ENCODE measurements at regions not wholly inside any gene's neighbourhood (a gene's known extent, or its start where the extent isn't known, plus 50 kb on each side); places are given as distances from the start of the nearest gene placed in this dataset.

GRCh38 chr20:17138237-17138636, 88.6 kb upstream of the PCSK2 start:
- Histone ChIP-seq H3K27ac (ENCODE audit: low read depth, low read length) (no peak overlapping the region), H3K27me3 (ENCODE audit: control insufficient read depth, insufficient read depth, low read length) (no peaks in the 10 kb centered on the region), H3K9me3 (ENCODE audit: control insufficient read depth, insufficient read depth, low read length) (peaks cover 11% of the 10 kb centered on the region; the same call in 1 of the 2 replicates), H3K4me3 (ENCODE audit: low read depth, low read length) (no peak overlapping the region)
- CTCF ChIA-PET = no interaction called here
- POLR2A ChIA-PET = no interaction called here
- no peak for DNase-seq (ENCODE audit: low read depth, low spot score)
- TF ChIP-seq, protein P1, sequence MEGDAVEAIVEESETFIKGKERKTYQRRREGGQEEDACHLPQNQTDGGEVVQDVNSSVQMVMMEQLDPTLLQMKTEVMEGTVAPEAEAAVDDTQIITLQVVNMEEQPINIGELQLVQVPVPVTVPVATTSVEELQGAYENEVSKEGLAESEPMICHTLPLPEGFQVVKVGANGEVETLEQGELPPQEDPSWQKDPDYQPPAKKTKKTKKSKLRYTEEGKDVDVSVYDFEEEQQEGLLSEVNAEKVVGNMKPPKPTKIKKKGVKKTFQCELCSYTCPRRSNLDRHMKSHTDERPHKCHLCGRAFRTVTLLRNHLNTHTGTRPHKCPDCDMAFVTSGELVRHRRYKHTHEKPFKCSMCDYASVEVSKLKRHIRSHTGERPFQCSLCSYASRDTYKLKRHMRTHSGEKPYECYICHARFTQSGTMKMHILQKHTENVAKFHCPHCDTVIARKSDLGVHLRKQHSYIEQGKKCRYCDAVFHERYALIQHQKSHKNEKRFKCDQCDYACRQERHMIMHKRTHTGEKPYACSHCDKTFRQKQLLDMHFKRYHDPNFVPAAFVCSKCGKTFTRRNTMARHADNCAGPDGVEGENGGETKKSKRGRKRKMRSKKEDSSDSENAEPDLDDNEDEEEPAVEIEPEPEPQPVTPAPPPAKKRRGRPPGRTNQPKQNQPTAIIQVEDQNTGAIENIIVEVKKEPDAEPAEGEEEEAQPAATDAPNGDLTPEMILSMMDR (IDR thresholded peaks at IDR 0.05; ENCODE audit: low read depth, low read length) = no peak

DNA sequence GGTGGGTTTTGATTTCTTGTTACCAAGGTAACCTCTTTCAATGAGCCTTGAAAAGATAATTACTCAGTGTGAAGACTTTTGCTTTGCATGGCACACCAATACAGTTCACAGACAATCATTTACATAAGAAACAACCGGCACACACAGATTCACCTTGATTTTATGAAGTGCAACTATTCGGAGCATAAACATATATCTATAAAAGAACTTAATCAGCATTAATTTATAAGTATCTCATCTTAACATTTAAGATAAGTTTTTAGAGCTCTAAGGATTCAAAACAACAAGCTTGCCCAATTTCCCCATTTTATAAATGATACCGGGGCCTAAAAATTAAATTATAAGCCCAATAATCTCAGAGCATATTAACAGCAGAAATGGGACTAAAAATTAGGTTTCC, 85.9 kb upstream of the PCSK2 start:
- no peak for DNase-seq (ENCODE audit: low read depth, low spot score)
- ChIA-PET CTCF (no interaction called here), POLR2A (no interaction called here)
- Histone ChIP-seq H3K9me3 (ENCODE audit: control insufficient read depth, insufficient read depth, low read length) (peaks cover 8% of the 10 kb centered on the region; the same call in 1 of the 2 replicates), H3K27me3 (ENCODE audit: control insufficient read depth, insufficient read depth, low read length) (no peaks in the 10 kb centered on the region), H3K4me3 (ENCODE audit: low read depth, low read length) (no peak overlapping the region), H3K27ac (ENCODE audit: low read depth, low read length) (no peak overlapping the region)
- TF ChIP-seq, protein P1 (IDR thresholded peaks at IDR 0.05; ENCODE audit: low read depth, low read length) = no peak

- H3K9me3 ChIP-seq (ENCODE audit: control insufficient read depth, insufficient read depth, low read length) = peaks cover 8% of the 10 kb centered on the region; the same call in 1 of the 2 replicates
- no peaks in the 10 kb centered on the region for H3K27me3 ChIP-seq (ENCODE audit: control insufficient read depth, insufficient read depth, low read length)
- no peak overlapping the region for H3K27ac ChIP-seq (ENCODE audit: low read depth, low read length)
- DNase-seq (ENCODE audit: low read depth, low spot score) = no peak
- ChIA-PET POLR2A (no interaction called here), CTCF (no interaction called here)
- TF ChIP-seq, protein P1 (IDR thresholded peaks at IDR 0.05; ENCODE audit: low read depth, low read length) = no peak
- H3K4me3 ChIP-seq (ENCODE audit: low read depth, low read length) = no peak overlapping the region
Measured at GRCh38 chr20:17141568-17141967, 85.3 kb upstream of the PCSK2 start.

DNA sequence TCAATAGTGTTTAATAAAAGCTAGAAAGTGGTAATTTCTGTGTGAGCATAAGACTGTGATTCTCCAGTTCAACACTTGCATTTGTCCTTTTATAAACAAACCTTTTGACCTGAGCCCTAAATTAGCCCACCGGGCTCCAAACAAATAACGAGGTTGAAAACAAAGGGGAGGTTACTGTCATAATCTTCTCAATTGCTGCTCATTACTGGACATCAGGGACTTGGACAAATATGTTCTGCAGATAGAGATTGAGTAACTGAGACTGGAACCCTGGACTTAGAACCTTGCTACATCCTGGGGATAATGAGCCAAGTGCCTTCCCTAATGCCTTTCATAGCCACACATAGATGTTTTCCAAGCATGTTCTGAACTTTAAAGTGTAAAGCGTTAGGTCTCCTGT, 84.2 kb upstream of the PCSK2 start:
- no peak for DNase-seq (ENCODE audit: low read depth, low spot score)
- no peak overlapping the region for H3K4me3 ChIP-seq (ENCODE audit: low read depth, low read length)
- H3K9me3 ChIP-seq (ENCODE audit: control insufficient read depth, insufficient read depth, low read length) = peaks cover 7% of the 10 kb centered on the region; the same call in 1 of the 2 replicates
- no peak overlapping the region for H3K27ac ChIP-seq (ENCODE audit: low read depth, low read length)
- CTCF ChIA-PET = no interaction called here
- H3K27me3 ChIP-seq (ENCODE audit: control insufficient read depth, insufficient read depth, low read length) = no peaks in the 10 kb centered on the region
- POLR2A ChIA-PET = no interaction called here
- TF ChIP-seq, protein P1 (IDR thresholded peaks at IDR 0.05; ENCODE audit: low read depth, low read length) = no peak

- TF ChIP-seq, protein P1 (IDR thresholded peaks at IDR 0.05; ENCODE audit: low read depth, low read length) = no peak
- POLR2A ChIA-PET = no interaction called here
- H3K4me3 ChIP-seq (ENCODE audit: low read depth, low read length) = no peak overlapping the region
- H3K9me3 ChIP-seq (ENCODE audit: control insufficient read depth, insufficient read depth, low read length) = no peaks in the 10 kb centered on the region
- no peaks in the 10 kb centered on the region for H3K27me3 ChIP-seq (ENCODE audit: control insufficient read depth, insufficient read depth, low read length)
- DNase-seq (ENCODE audit: low read depth, low spot score) = no peak
- no peak overlapping the region for H3K27ac ChIP-seq (ENCODE audit: low read depth, low read length)
- CTCF ChIA-PET = no interaction called here
Measured at GRCh38 chr20:17150858-17151257, 76.0 kb upstream of the PCSK2 start.
